GM10248 (cell line): ENCODE measurements at regions not wholly inside any gene's neighbourhood (a gene's known extent, or its start where the extent isn't known, plus 50 kb on each side); places are given as distances from the start of the nearest gene placed in this dataset.

ENCODE experiments used
- CTCF ChIA-PET: fragments of 300-600 bp; sonication (Branson Sonifier 250); formaldehyde crosslinking; extraction: SDS; loops from one replicate; lab custom pipeline; 2021; ENCODE audit warnings: antibody characterized with exemption; lab: Yijun Ruan, JAX
- POLR2A ChIA-PET: fragments of 350-650 bp; sonication (Branson Sonifier 250); formaldehyde crosslinking; extraction: SDS; loops from one replicate; lab custom pipeline; 2020; ENCODE audit warnings: antibody characterized with exemption; lab: Yijun Ruan, JAX
- DNase-seq: peaks from one replicate; pipeline ENCODE4 v3.0.0; 2012; ENCODE audit errors: extremely low spot score
- TF ChIP-seq, protein P1 (sequence below): IDR thresholded peaks from 2 replicates; pipeline ENCODE4 v1.5.1; 2012; ENCODE audit warnings: mild to moderate bottlenecking, low read depth; ENCODE audit errors: extremely low read depth, missing control alignments, control extremely low read depth

GRCh38 chr14:25233613-25234012 is 183.7 kb upstream of the STXBP6 start:
- ChIA-PET POLR2A (no interaction called here), CTCF (no interaction called here)
- TF ChIP-seq, protein P1, sequence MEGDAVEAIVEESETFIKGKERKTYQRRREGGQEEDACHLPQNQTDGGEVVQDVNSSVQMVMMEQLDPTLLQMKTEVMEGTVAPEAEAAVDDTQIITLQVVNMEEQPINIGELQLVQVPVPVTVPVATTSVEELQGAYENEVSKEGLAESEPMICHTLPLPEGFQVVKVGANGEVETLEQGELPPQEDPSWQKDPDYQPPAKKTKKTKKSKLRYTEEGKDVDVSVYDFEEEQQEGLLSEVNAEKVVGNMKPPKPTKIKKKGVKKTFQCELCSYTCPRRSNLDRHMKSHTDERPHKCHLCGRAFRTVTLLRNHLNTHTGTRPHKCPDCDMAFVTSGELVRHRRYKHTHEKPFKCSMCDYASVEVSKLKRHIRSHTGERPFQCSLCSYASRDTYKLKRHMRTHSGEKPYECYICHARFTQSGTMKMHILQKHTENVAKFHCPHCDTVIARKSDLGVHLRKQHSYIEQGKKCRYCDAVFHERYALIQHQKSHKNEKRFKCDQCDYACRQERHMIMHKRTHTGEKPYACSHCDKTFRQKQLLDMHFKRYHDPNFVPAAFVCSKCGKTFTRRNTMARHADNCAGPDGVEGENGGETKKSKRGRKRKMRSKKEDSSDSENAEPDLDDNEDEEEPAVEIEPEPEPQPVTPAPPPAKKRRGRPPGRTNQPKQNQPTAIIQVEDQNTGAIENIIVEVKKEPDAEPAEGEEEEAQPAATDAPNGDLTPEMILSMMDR = no peak
- DNase-seq = no peak

- TF ChIP-seq, protein P1 = no peak
- DNase-seq = no peak
- ChIA-PET CTCF (no interaction called here), POLR2A (no interaction called here)
Measured at GRCh38 chr14:25231004-25231403, 181.1 kb upstream of the STXBP6 start.

DNA sequence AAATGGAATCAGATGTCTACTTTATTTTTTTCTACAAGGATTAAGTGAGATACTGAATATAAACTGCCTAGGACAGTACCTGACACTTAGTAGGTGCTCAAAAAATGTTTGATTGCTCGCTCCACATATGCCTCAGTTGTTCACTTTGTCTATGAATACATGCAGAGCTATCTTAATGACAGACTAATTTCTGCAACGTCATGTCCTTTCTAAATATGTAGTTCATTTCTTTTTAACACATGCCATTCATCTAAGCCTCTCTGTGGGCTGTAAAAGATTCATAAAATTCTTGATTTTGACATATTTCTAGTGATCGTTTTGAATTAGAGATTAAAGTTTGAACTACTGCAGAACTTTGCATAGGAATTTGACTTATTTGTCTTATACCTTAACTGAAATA is 176.3 kb upstream of the STXBP6 start:
- ChIA-PET CTCF (interaction anchor here (0.8 to 1.2 kb wide), 2 partner anchors 11 to 33 kb away, joined by 3 read pairs; no protein-coding TSS in a partner anchor), POLR2A (no interaction called here)
- TF ChIP-seq, protein P1 = no peak
- no peak for DNase-seq

DNA sequence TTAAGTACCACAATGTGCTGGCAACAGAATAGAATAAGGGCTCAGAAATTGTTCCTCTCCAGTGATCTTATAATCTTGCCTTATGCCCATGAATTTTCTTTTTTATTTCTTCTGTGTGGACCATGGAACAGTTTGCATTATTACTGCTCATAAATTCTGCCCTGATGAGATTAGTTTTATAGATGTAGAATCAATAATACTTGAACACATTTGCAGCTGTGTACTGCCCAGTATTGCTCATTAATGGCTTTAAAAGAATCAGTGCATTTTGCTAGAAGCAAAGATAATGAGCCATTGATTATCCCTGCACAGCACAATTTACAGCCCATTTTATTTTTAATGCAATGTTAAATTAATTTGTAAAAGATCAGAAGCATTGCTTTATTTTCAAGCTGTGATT is 172.3 kb upstream of the STXBP6 start:
- no peak for DNase-seq
- ChIA-PET CTCF (no interaction called here), POLR2A (no interaction called here)
- TF ChIP-seq, protein P1 = no peak

DNA sequence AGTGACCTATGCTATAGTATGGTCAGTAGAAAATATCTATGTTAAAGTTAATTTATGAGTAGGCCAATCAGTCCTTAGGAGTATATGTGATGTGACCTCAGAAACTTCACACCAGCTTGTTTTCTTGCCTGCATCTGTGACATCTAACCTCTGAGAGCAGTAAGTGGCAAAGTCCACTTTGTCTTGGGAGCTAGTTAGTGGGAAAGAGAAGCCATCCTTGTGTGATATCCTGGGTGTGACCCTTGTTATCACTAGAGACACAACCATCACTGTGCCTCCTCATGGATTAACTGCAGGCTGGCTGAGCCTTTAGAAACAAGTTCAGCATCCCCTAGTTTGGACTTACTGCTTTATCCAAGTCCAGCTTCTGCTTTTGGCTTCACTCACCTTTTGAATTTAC is 170.6 kb upstream of the STXBP6 start:
- ChIA-PET CTCF (no interaction called here), POLR2A (no interaction called here)
- DNase-seq = no peak
- TF ChIP-seq, protein P1 = no peak

- CTCF ChIA-PET = no interaction called here
- TF ChIP-seq, protein P1 = no peak
- DNase-seq = no peak
- POLR2A ChIA-PET = no interaction called here
Measured at GRCh38 chr14:25215607-25216006, 165.7 kb upstream of the STXBP6 start.

DNA sequence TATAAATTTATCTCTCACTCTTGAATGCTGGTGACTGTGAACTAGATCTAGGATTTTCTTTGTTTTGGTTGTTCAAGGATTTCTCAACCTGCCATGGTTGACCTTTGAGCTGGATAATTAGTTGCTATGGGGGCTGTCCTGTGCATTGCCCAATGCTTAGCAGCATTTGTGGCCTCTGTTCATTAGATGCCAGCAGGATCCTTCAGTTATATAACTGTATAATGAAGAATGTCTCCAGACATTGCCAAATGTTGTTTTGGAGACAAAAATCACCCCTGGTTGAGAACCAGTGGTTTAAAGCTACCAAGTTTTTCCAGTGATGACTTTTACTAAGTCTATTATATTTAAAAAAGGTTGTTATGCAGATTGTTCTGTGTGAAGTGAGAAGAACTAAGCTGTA is 147.9 kb upstream of the STXBP6 start:
- TF ChIP-seq, protein P1 = no peak
- DNase-seq = no peak
- ChIA-PET CTCF (no interaction called here), POLR2A (no interaction called here)
